KOPT-K1 (cell line): ENCODE measurements at regions not wholly inside any gene's neighbourhood (a gene's known extent, or its start where the extent isn't known, plus 50 kb on each side); places are given as distances from the start of the nearest gene placed in this dataset.
"Not testable (repeated sequence)": the region's sequence is repeated elsewhere in the genome, so short reads cannot be mapped to it uniquely, and the experiment has no call there.

Experiments
- H3K27ac ChIP-seq: fragments of 200-600 bp; sonication (generic); 2 replicates; pipeline ENCODE4 v1.5.1; 2016; ENCODE audit warnings: antibody characterized with exemption, mild to moderate bottlenecking, low read depth, low read length; ENCODE audit not compliant: poor library complexity, severe bottlenecking
- H3K36me3 ChIP-seq: fragments of 200-600 bp; sonication (generic); 2 replicates; pipeline ENCODE4 v1.5.1; 2017; ENCODE audit warnings: antibody characterized with exemption, mild to moderate bottlenecking, low read length, moderate library complexity; ENCODE audit not compliant: insufficient read depth
- H3K9me3 ChIP-seq: fragments of 200-600 bp; sonication (generic); 2 replicates; pipeline ENCODE4 v1.5.1; 2017; ENCODE audit warnings: antibody characterized with exemption, low read length, mild to moderate bottlenecking; ENCODE audit not compliant: insufficient read depth, poor library complexity, severe bottlenecking

- H3K9me3 ChIP-seq, result no peaks in the 10 kb centered on the region
- H3K36me3 ChIP-seq, result no peaks in the 10 kb centered on the region
- H3K27ac ChIP-seq, result no peak overlapping the region
Measured at GRCh38 chr18:2212598-2213205, 358.6 kb downstream of the METTL4 start.

DNA sequence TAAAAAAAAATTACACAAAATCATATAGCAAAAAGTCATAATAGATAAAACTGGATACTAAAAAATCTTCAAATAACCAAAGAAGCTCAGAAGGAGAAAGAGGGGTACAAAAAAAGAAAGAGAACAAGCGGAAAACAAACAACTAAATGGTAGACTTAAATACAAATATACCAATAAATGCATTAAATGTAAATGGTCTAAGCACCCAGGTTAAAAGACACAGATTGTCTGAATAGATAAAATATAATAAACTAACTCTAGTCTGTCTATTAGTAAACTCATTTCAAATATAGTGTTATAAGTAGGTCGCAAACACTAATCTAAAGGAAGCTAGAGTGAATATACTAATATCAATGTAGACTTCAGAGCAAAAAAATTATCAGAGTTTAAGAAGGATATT is 357.4 kb downstream of the METTL4 start:
- H3K9me3 ChIP-seq, result no peaks in the 10 kb centered on the region
- H3K36me3 ChIP-seq, result no peaks in the 10 kb centered on the region
- no peak overlapping the region for H3K27ac ChIP-seq

DNA sequence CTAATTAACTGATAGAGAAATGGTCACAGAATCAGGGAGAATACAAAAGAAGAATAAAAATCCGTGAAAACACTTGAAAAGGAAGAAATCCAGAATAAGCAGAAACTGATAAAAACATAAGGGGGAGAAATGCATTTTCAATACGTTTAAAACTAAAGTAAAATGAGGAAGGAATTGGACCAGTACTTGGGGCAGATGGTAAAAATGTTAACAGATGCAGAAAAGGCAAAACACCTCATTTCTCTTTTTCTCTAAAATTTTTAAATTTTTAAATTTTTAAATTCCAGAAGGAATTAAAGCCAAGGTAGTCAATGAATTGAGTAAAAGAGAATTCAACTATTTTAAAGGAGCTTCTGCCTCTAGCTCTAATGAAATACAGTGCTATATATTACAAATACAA is 353.9 kb downstream of the METTL4 start:
- H3K9me3 ChIP-seq, result no peaks in the 10 kb centered on the region
- no peak overlapping the region for H3K27ac ChIP-seq

GRCh38 chr18:2218101-2218500 is 353.2 kb downstream of the METTL4 start:
- H3K27ac ChIP-seq, result no peak overlapping the region
- H3K9me3 ChIP-seq, result no peaks in the 10 kb centered on the region
- H3K36me3 ChIP-seq, result no peaks in the 10 kb centered on the region

More for the DNA sequence above, 353.9 kb downstream of the METTL4 start:
- no peaks in the 10 kb centered on the region for H3K36me3 ChIP-seq

DNA sequence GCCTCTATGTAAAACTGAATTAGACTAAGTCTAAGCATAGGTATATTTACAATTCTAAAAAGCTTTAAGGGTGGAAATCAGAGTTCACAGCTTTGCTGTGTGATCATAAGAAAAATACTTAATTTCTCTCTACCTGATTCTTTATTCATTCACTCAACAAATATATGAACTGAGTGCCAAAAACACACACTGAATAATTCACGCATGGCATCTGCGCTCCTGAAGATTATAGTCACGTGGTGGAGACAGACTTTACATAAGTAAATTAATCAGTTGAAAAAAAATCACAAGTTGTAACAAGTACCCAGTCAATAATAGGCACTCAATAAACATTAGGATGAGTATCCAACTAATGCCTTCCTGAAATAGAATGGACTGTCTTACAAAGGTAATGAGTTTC is 351.6 kb downstream of the METTL4 start:
- Histone ChIP-seq H3K27ac (no peak overlapping the region), H3K9me3 (no peaks in the 10 kb centered on the region), H3K36me3 (no peaks in the 10 kb centered on the region)

DNA sequence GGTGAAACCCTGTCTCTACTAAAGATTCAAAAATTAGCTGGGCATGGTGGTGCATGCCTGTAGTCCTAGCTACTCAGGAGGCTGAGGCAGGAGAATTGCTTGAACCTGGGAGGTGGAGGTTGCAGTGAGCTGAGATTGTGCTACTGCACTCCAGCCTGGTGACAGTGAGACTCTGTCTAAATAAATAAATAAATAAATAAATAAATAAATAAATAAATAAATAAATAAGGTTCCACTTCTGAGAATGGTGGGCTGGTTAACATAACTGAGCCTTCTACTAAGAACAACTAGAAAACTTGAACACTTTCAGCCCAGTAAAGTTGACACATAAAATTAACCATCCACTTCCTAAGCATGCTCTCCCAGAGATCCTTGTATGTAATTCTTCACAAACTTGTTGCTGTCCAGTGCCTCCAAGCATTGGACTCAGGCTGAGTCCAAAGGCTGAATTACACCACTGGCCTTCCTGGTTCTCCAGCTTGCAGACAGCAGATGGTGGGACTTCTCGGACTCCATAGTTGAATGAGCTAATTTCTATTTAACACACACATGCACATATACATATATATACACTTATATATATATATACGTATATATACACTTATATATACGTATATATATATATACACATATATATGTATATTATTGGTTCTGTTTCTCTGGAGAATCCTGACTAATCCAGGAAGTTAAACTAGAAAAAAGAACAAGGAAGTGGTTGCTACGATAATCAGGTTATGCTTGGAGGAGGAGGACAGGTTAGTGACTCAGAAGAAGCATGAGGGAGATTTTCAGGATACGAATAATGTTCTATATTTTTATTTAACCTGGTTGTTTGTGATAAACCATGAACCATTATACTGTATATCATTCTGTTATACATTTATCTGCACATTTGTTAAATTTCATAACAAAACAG is 348.8 kb downstream of the METTL4 start:
- Histone ChIP-seq H3K9me3 (no peaks in the 10 kb centered on the region), H3K36me3 (no peaks in the 10 kb centered on the region), H3K27ac (no peak overlapping the region)

GRCh38 chr18:2223449-2223848 is 347.9 kb downstream of the METTL4 start:
- no peaks in the 10 kb centered on the region for H3K36me3 ChIP-seq
- no peak overlapping the region for H3K27ac ChIP-seq
- H3K9me3 ChIP-seq, result no peaks in the 10 kb centered on the region

- no peaks in the 10 kb centered on the region for H3K9me3 ChIP-seq
- no peak overlapping the region for H3K27ac ChIP-seq
- H3K36me3 ChIP-seq, result no peaks in the 10 kb centered on the region
Measured at GRCh38 chr18:2223849-2224248, 347.5 kb downstream of the METTL4 start.

DNA sequence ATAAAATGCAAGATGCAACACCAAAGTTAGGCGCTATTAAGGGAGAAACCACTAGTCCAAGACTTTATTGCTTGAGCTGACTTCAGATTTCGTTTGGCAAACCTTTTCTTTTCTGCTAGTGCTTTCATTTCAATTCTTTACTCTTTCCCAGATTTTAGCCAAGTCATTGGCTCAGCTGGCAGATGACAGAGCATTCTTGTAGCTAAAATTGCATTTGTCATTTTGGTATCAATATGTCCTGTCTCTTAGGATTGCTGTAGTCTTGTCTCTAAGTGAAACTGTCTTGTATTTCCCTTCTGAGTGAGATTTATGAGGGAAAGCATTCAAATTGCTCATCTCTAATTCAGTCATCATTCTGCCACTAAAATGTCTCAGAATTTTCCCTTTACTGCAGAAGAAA is 335.1 kb downstream of the METTL4 start:
- H3K9me3 ChIP-seq, result no peaks in the 10 kb centered on the region
- no peak overlapping the region for H3K27ac ChIP-seq
- H3K36me3 ChIP-seq, result no peaks in the 10 kb centered on the region

DNA sequence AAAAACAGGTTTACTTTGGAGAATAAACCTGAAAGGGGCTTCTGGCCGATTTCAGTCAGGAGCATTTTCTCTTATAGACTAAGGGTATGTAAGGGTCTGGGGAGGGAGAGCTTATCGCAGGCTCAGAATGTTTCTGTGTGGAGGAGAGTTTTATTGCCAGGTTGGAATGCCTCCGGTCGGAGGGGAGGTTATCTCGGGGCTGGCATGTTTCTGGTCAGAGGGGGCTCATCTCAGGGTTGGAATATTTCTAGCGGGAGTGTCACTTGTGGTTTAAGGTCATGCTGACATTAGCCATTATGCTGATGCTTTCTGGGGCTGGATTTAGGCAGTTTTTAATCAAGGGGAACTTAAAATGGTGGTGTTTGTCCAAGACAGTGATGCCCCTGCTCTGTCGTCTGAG is 333.6 kb downstream of the METTL4 start:
- no peak overlapping the region for H3K27ac ChIP-seq
- H3K36me3 ChIP-seq, result no peaks in the 10 kb centered on the region
- H3K9me3 ChIP-seq, result no peaks in the 10 kb centered on the region

DNA sequence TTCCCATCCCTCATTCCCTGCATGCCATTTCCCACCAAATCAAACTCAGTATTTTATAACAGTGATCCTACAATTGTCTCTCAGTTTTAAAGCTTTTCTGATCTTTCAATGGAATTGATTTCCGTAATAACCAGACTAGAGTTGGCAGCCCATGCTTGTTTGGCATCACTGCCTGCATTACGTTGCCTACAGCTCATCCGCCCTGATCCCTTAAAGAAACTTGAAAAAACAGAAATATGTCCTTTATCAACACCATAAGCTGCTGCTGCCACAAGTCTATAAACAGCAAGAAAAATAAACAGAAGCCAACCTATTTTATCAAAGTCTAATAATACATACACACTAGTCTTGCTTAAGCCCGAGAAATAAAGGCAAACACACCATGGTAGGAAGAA is 331.0 kb downstream of the METTL4 start:
- no peak overlapping the region for H3K27ac ChIP-seq
- no peaks in the 10 kb centered on the region for H3K9me3 ChIP-seq
- H3K36me3 ChIP-seq, result no peaks in the 10 kb centered on the region

- Histone ChIP-seq H3K27ac (no peak overlapping the region), H3K36me3 (no peaks in the 10 kb centered on the region), H3K9me3 (no peaks in the 10 kb centered on the region)
Measured at GRCh38 chr18:2244641-2245040, 326.7 kb downstream of the METTL4 start.

DNA sequence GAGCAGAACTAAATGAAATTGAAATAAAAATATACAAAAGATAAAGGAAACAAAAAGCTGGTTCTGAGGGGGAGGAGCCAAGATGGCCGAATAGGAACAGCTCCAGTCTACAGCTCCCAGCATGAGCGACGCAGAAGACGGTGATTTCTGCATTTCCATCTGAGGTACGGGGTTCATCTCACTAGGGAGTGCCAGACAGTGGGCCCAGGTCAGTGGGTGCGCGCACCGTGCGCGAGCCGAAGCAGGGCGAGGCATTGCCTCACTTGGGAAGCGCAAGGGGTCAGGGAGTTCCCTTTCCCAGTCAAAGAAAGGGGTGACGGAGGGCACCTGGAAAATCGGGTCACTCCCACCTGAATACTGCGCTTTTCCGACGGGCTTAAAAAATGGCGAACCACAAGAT is 324.2 kb downstream of the METTL4 start:
- not testable (repeated sequence) for H3K27ac ChIP-seq, H3K9me3 ChIP-seq, H3K36me3 ChIP-seq

- H3K27ac ChIP-seq, result no peak overlapping the region
- H3K36me3 ChIP-seq, result no peaks in the 10 kb centered on the region
- no peaks in the 10 kb centered on the region for H3K9me3 ChIP-seq
Measured at GRCh38 chr18:2254977-2255376, 316.3 kb downstream of the METTL4 start.

- Histone ChIP-seq H3K9me3 (no peaks in the 10 kb centered on the region), H3K27ac (no peak overlapping the region), H3K36me3 (no peaks in the 10 kb centered on the region)
Measured at GRCh38 chr18:2256577-2256976, 314.7 kb downstream of the METTL4 start.

- Histone ChIP-seq H3K36me3 (no peaks in the 10 kb centered on the region), H3K9me3 (no peaks in the 10 kb centered on the region), H3K27ac (no peak overlapping the region)
Measured at GRCh38 chr18:2258954-2259353, 312.4 kb downstream of the METTL4 start.
